CD4-positive, alpha-beta T cell treated with Interleukin-15 for 4 hours (primary cell): ENCODE measurements at regions not wholly inside any gene's neighbourhood (a gene's known extent, or its start where the extent isn't known, plus 50 kb on each side); places are given as distances from the start of the nearest gene placed in this dataset.
"Not testable (repeated sequence)": the region's sequence is repeated elsewhere in the genome, so short reads cannot be mapped to it uniquely, and the experiment has no call there.

Experiments used
- DNase-seq: peaks from one replicate; pipeline ENCODE4 v3.0.0-alpha.2; 2020; ENCODE audit warnings: low spot score

GRCh38 chr11:96447208-96448110 is 57.6 kb downstream of the JRKL start:
- DNase-seq, result no peak

GRCh38 chr11:96448225-96448624 is 58.4 kb downstream of the JRKL start:
- DNase-seq, result no peak

DNA sequence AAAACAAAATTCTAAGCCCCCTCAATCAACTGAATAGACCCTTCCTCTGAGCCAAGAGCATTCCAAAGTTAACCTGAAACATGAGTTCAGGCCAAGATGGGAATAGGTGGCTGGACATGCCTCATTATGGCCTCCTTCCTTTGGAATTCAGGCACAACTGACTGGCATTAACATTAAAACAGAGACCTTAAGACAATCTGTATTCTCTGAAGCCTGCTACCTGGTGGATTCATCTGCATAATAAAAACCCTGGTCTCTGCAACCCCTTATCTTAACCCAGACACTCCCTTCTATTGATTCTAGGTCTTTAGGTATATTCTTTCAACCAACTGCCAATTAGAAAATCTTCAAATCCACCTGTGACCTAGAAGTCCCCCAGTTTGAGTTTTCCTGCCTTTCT is 66.3 kb downstream of the JRKL start:
- DNase-seq, result no peak

DNA sequence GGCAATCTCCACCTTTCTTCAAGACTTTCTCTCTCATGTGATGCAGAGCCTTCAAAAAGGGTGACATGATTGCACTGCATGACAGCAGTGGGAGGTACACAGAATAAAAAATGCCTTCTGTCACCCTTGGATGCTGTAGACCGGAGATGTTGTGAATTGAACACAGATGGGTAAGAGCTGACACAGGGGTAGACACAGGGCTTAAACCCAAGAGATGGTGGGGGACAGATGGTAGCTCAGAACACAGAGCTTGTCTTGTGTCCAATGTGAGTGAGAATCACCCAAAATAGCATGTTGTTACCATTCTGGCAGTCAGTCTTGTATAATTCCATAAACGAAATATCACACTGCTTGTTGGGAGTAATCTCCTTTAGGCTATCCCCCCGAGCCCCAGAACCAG is 69.9 kb downstream of the JRKL start:
- DNase-seq, result no peak

GRCh38 chr11:96461871-96462270 is 72.1 kb downstream of the JRKL start:
- no peak for DNase-seq

DNA sequence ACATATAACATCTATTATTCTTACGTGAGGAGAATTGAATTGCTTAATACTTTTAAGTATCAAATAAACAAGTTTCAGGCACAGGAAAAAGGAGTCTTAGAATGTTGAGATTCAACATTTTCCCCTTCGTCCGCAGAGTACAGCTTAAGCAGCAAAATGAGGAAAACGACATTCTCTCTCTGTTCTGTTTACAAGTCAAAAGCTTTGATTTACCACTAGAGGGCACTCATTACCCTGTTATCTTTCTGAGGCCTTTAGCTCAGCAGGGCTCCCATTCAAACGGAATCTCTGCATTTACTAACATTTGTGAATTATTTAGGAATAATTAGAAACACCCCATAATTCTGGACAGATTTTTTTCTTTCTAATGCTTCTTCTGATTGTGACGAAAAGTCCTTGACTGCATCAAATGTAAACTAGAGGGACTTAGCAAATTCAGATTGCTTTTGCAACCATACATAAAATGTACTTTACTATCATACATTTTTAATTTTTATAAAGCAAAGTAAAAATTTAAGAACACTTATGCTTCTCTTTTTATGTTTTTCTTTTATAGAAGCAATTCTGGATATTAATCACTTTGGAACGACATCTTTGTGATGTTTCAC is 75.0 kb downstream of the JRKL start:
- DNase-seq, result peak; percentile 52

DNA sequence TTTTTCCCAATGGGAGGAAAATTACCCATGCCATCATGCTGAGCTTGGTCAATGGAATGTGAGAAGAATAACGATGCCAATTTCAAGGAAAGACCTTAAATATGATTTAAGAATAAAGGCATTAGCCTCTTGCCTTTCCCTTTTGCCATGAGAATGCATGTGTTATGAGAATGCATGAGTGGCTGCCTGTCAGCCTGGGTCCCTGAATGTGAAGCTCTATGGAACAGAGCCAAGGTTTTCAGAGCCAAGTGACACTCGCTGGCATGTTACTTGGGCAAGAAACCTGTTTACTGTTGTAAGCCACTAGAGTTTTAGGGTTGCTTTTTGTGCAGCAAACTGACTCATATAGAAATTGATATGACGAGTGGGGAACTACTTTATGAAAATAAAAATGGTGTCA is 75.7 kb downstream of the JRKL start:
- no peak for DNase-seq

DNA sequence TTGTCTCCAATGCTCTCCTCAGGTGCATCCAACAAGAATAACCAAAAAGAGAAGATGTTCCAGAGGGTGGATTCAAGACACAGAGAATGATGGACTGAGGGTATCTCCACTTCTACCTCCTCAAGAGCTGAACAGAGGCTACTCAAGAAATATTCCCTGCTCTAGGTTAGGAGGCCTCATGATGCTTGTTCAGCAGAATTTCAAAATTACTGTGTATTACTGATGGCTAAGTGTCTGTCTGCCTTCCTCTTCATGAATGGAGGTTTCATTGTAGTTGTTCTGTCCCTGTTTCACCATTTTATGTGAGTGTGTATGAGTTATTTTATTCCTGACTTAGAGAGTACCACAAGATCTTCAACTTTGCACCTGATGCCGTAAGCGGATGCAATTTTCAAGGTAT is 76.8 kb downstream of the JRKL start:
- DNase-seq, result no peak

DNA sequence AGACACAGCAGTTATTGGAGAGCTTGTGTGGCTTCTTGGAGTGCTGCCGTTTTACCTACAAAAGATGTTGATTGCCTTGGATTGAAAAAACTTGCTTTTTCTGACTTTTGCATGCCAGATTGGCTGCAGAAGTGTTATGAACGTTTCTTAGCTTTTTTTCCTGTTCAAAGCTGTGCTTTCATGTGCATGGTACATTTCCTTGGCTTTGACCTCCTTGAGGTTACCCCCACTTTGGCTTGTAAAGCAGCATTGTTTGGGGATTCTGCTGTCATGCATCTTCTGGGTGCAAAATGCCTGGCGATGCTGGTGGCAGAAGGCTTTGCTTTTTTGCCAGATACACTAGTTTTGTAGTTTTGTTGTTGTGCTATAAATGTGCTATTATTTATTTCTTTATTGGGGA is 80.0 kb downstream of the JRKL start:
- no peak for DNase-seq

GRCh38 chr11:96470521-96470920 is 80.7 kb downstream of the JRKL start:
- no peak for DNase-seq

- no peak for DNase-seq
Measured at GRCh38 chr11:96472085-96472484, 82.3 kb downstream of the JRKL start.

DNA sequence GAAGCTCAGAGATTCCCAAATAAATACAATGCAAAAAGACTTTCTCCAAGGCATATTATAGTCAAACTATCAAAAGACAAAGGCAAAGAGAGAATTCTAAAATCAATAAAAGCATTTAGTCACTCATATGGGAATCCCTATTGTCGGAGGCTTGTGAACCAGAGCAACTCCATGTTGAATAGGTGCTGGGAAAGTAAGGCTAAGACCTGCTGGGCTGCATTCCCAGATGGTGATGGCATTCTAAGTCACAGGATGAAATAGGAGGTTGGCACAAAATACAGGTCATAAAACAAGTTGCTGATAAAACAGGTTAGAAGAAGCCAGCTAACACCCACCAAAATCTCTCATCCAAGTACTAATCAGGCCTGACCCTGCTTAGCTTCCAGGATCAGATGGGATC is 84.5 kb downstream of the JRKL start:
- DNase-seq, result no peak

- DNase-seq, result no peak
Measured at GRCh38 chr11:96481204-96481603, 91.4 kb downstream of the JRKL start.

- no peak for DNase-seq
Measured at GRCh38 chr11:96481771-96482170, 92.0 kb downstream of the JRKL start.

DNA sequence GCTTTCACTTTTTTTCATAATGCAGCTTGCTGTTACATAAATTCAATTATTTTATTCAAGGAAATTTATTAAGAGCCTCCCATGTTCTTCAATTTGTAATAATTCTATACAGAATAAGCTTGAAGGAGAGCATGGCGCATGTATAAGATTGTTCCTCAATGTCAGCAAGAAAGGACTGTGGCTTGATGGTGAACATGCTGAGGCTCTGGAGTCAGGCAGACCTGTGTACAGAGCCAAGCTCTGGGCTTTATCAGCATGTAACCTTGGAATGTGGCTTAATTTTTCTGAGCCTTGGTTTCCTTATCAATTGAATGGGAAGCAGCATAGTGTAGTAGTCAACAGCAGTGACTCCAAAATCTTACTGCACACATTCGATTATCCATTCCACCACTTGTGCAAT is 92.4 kb downstream of the JRKL start:
- DNase-seq, result no peak

DNA sequence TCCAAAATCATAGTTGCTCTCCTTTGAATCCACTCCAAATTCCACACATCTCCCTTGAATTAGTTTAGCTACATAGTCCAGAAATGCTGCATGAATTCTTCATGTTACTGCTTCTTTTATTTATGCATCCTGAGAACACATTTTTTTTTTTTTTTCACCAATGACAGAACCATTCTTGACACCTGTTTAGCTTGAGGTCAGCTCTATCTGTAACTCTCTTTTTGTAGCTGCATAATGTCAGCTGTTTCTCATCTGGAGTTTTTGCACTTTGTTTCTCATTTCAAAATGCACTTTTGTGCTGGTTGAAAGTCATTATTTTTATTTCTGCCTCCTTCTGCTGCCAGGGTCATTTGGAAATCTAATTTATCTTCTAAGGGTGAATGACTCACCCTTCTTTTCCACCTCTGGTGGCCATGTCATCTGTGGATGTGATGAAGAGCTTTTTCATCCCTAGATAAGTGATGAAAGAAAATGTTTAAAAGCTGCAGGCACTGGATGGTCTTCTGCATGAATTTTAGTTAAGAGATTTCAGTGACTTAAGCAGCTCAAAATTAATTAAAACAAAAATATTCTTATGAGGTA is 93.7 kb downstream of the JRKL start:
- DNase-seq, result no peak

DNA sequence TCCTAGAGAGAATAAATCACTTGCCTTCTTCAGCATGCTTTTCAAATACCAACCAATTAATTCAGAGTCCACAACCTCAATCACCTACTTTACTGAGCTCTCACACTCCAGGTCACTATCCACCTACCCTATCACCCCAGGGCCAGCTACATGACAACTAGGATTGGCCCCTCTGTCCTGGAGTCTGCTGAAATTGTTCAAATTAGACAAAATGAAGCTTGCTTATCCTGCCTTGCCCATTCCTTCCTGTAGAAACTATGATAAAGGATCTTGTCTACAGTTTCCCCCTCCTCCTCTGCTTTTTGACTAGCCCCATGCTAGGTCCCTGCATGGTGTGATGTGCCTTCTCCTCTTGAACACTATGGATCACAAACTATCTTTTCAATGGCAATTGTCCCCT is 94.5 kb downstream of the JRKL start:
- DNase-seq, result no peak

- DNase-seq, result no peak
Measured at GRCh38 chr11:96486890-96487611, 97.2 kb downstream of the JRKL start.

DNA sequence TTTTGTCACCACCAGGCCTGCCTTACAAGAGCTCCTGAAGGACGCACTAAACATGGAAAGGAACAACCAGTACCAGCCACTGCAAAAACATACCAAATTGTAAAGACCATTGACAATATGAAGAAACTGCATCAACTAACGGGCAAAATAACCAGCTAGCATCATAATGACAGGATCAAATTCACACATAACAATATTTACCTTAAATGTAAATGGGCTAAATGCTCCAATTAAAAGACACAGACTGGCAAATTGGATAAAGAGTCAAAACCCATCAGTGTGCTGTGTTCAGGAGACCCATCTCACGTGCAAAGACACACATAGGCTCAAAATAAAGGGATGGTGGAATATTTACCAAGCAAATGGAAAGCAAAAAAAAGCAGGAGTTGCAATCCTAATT is 99.1 kb downstream of the JRKL start:
- DNase-seq, result not testable (repeated sequence)

GRCh38 chr11:96500440-96500839 is 110.6 kb downstream of the JRKL start:
- DNase-seq, result no peak

- no peak for DNase-seq
Measured at GRCh38 chr11:96506041-96506440, 116.2 kb downstream of the JRKL start.

GRCh38 chr11:96506953-96507354 is 117.1 kb downstream of the JRKL start:
- no peak for DNase-seq

GRCh38 chr11:96508861-96509260 is 119.0 kb downstream of the JRKL start:
- DNase-seq, result no peak
